ENCODE measurements at regions not wholly inside any gene's neighbourhood (a gene's known extent, or its start where the extent isn't known, plus 50 kb on each side); places are given as distances from the start of the nearest gene placed in this dataset.

- no peak for DNase-seq
- 65 to 81% methylated on average over 4 of the region's 4 CpGs for WGBS, 2 donors
Observed at GRCh38 chr11:121766991-121767390, 314.2 kb upstream of the SORL1-AS1 start.

GRCh38 chr11:121766166-121766565 is 313.4 kb upstream of the SORL1-AS1 start:
- ATAC-seq: no peak
- Histone ChIP-seq H3K27ac (no peak overlapping the region), H3K27me3 (peaks cover 0 to 4% (median 0%) of the 10 kb centered on the region in 7 donors), H3K4me1 (peaks cover 0 to 13% (median 0%) of the 10 kb centered on the region in 9 donors), H3K4me3 (no peak overlapping the region), H3K9me3 (no peaks in the 10 kb centered on the region), H3K36me3 (no peaks in the 10 kb centered on the region)
- intact Hi-C loops (cut with DNase I): no loop called here
- no peak for DNase-seq
- WGBS, 2 donors: 95 to 98% methylated on average over 16 of the region's 16 CpGs
- TF ChIP-seq CTCF (IDR thresholded peaks at IDR 0.05): no peak

More at GRCh38 chr11:121766991-121767390, 314.2 kb upstream of the SORL1-AS1 start:
- H3K27ac ChIP-seq: no peak overlapping the region
- peaks cover 0 to 4% (median 0%) of the 10 kb centered on the region in 7 donors for H3K27me3 ChIP-seq
- no peak for ATAC-seq
- intact Hi-C loops (cut with DNase I): no loop called here
- H3K9me3 ChIP-seq: no peaks in the 10 kb centered on the region
- H3K36me3 ChIP-seq: no peaks in the 10 kb centered on the region
- peaks cover 0 to 13% (median 0%) of the 10 kb centered on the region in 9 donors for H3K4me1 ChIP-seq
- no peak for TF ChIP-seq CTCF (IDR thresholded peaks at IDR 0.05)
- no peak overlapping the region for H3K4me3 ChIP-seq

GRCh38 chr11:121763526-121763925 is 310.8 kb upstream of the SORL1-AS1 start:
- Histone ChIP-seq H3K9me3 (no peaks in the 10 kb centered on the region), H3K4me1 (peaks cover 0 to 13% (median 0%) of the 10 kb centered on the region in 9 donors), H3K36me3 (no peaks in the 10 kb centered on the region), H3K4me3 (no peak overlapping the region), H3K27ac (no peak overlapping the region), H3K27me3 (peaks cover 0 to 4% (median 0%) of the 10 kb centered on the region in 7 donors)
- WGBS, 2 donors: 91 to 95% methylated on average over 3 of the region's 3 CpGs
- no peak for TF ChIP-seq CTCF (IDR thresholded peaks at IDR 0.05)
- ATAC-seq: no peak
- DNase-seq: no peak
- intact Hi-C loops (cut with DNase I): no loop called here

GRCh38 chr11:121762820-121763219 is 310.1 kb upstream of the SORL1-AS1 start:
- H3K36me3 ChIP-seq: no peaks in the 10 kb centered on the region
- H3K27me3 ChIP-seq: peaks cover 0 to 4% (median 0%) of the 10 kb centered on the region in 7 donors
- no peaks in the 10 kb centered on the region for H3K9me3 ChIP-seq
- WGBS, 2 donors: 16% methylated on average over 11 of the region's 11 CpGs
- H3K4me3 ChIP-seq: no peak overlapping the region
- intact Hi-C loops (cut with DNase I): no loop called here
- peaks cover 0 to 11% (median 0%) of the 10 kb centered on the region in 9 donors for H3K4me1 ChIP-seq
- ATAC-seq (peak in 3 of 8 donors; percentile 15 to 53 (median 33)), DNase-seq (peak in 1 of 2 donors; percentile 24)
- TF ChIP-seq CTCF (IDR thresholded peaks at IDR 0.05): no peak
- no peak overlapping the region for H3K27ac ChIP-seq

Data from heart right ventricle (tissue), 16 donors.